SJSA1 (cell line): ENCODE measurements at regions not wholly inside any gene's neighbourhood (a gene's known extent, or its start where the extent isn't known, plus 50 kb on each side); places are given as distances from the start of the nearest gene placed in this dataset.

Experiments
- DNase-seq, 2 experiments: peaks; one replicate each; pipeline ENCODE4 v3.0.0-alpha.2; 2015 to 2020; ENCODE audit warnings: low spot score in 2 of 2, low read depth in 1 of 2
- H3K27ac ChIP-seq: fragments of 250-450 bp; sonication (Bioruptor Pico); 2 replicates; pipeline ENCODE4 v1.5.1; 2020; ENCODE audit warnings: mild to moderate bottlenecking, moderate library complexity
- H3K27me3 ChIP-seq: fragments of 250-450 bp; sonication (Bioruptor Pico); replicated peaks from 2 replicates; pipeline ENCODE4 v1.5.1; 2020; ENCODE audit warnings: mild to moderate bottlenecking, moderate library complexity
- H3K36me3 ChIP-seq: fragments of 250-450 bp; sonication (Bioruptor Pico); 2 replicates; pipeline ENCODE4 v1.5.1; 2020; ENCODE audit warnings: mild to moderate bottlenecking
- H3K4me1 ChIP-seq: fragments of 250-450 bp; sonication (Bioruptor Pico); replicated peaks from 2 replicates; pipeline ENCODE4 v1.6.1; 2021; ENCODE audit warnings: mild to moderate bottlenecking
- H3K4me3 ChIP-seq: fragments of 250-450 bp; sonication (Bioruptor Pico); 2 replicates; pipeline ENCODE4 v1.5.1; 2020; ENCODE audit warnings: mild to moderate bottlenecking
- H3K9me3 ChIP-seq: fragments of 250-450 bp; sonication (Bioruptor Pico); replicated peaks from 2 replicates; pipeline ENCODE4 v1.5.1; 2020; ENCODE audit warnings: mild to moderate bottlenecking

DNA sequence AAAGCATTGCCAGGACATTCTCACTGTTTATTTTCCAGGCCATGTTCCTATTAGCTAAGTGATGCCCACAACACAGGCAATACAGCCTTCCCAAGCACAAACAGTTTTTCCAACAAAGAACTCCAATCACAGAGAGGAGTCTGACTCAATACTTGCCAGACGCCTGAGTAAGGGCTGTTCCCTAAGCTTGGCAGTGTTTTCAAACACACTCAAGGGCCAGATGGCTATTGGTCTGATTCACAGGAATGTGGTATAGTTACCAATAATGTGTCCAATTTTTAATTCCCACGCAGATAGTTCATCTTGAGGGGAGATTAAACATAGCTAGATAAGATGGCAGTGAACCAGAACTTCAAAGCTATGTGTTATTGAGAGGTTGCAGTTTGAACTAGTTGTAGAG, 381.0 kb downstream of the SNAPC1 start:
- H3K4me1 ChIP-seq, result no peaks in the 10 kb centered on the region
- no peaks in the 10 kb centered on the region for H3K27me3 ChIP-seq
- no peak for DNase-seq
- no peaks in the 10 kb centered on the region for H3K36me3 ChIP-seq
- no peak overlapping the region for H3K4me3 ChIP-seq
- no peak overlapping the region for H3K27ac ChIP-seq
- no peaks in the 10 kb centered on the region for H3K9me3 ChIP-seq

DNA sequence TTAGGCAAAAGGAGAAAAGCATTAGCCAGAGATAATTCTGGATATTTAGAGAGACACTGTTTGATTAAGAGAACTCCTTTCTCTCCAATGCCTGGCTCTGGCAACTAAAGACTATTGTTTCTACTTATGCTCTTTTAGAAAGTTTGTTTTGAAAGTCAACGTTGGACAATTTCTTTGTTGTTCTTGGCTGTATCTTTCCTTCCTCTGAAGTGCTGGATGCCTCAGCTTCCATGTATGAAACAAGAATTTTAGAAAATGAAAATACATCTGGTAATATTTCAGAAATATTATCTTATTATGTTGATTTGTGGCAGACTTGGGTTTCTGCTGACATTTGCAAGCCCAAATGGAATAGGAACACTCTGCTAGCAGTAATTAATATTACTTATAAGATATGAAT, 382.6 kb downstream of the SNAPC1 start:
- DNase-seq, result no peak

DNA sequence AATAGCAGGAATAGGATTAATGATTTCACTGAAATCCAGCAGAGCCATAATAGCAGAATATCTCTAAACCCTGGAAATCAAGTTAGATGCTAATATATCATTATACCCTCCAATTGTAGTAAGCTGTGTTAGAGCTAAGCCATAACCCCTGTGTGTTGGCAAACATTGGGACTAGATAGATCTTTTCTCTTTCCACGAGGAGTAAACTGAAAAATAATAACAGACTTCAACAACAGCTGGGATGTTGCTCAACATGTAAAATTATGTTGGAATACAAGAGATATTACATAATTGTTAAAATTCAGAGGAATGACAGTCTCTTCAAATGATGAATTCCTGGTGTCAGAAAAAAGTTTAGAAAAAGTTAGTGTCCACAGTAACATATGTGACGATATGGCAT, 383.8 kb downstream of the SNAPC1 start:
- no peak for DNase-seq

More for the DNA sequence above, 382.6 kb downstream of the SNAPC1 start:
- no peaks in the 10 kb centered on the region for H3K36me3 ChIP-seq
- no peak overlapping the region for H3K4me3 ChIP-seq
- no peaks in the 10 kb centered on the region for H3K9me3 ChIP-seq
- no peaks in the 10 kb centered on the region for H3K27me3 ChIP-seq
- H3K4me1 ChIP-seq, result no peaks in the 10 kb centered on the region
- no peak overlapping the region for H3K27ac ChIP-seq

DNA sequence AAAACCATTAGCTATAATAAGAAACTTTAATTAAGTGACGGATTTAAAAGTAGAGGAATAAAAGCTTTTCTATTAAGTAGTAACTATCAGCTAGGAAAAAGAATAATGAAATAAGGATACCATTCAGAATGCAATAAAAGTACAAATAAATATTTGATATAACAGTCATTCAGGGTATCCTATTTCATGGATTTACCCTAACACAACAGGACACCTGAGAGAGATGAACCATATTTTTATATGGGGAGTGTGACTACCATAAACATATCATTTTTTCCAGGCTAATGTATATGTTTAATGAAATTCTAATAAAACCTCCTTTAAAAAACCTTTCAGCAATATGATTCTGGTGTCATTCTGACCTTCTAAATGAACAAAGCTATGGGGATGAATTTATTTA, 393.8 kb downstream of the SNAPC1 start:
- Histone ChIP-seq H3K4me3 (no peak overlapping the region), H3K27me3 (no peaks in the 10 kb centered on the region), H3K4me1 (no peaks in the 10 kb centered on the region), H3K9me3 (no peaks in the 10 kb centered on the region), H3K36me3 (no peaks in the 10 kb centered on the region), H3K27ac (no peak overlapping the region)
- no peak for DNase-seq

More for the DNA sequence above, 383.8 kb downstream of the SNAPC1 start:
- no peaks in the 10 kb centered on the region for H3K36me3 ChIP-seq
- no peak overlapping the region for H3K4me3 ChIP-seq
- no peaks in the 10 kb centered on the region for H3K4me1 ChIP-seq
- H3K27ac ChIP-seq, result no peak overlapping the region
- H3K9me3 ChIP-seq, result no peaks in the 10 kb centered on the region
- no peaks in the 10 kb centered on the region for H3K27me3 ChIP-seq

DNA sequence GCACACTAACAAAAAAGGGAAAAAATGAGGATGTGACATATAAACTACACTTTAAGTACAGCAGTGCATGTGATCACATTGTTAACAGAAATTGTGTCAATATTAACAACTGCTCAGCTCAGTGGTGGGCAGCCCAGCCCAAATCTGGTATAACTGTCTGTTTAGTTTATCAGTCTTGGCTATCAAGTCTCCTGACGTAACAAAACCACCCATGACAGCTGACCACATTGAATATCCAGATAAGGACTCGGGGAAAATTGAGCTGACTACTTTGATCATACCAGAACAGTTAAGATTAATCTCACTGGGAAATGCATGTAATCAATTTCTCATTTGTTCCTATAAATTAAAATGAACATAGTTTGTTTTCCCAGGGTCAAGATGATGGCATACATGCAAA, 396.6 kb downstream of the SNAPC1 start:
- no peaks in the 10 kb centered on the region for H3K27me3 ChIP-seq
- no peak overlapping the region for H3K27ac ChIP-seq
- no peaks in the 10 kb centered on the region for H3K9me3 ChIP-seq
- no peak for DNase-seq
- H3K4me3 ChIP-seq, result no peak overlapping the region
- H3K4me1 ChIP-seq, result no peaks in the 10 kb centered on the region
- no peaks in the 10 kb centered on the region for H3K36me3 ChIP-seq

DNA sequence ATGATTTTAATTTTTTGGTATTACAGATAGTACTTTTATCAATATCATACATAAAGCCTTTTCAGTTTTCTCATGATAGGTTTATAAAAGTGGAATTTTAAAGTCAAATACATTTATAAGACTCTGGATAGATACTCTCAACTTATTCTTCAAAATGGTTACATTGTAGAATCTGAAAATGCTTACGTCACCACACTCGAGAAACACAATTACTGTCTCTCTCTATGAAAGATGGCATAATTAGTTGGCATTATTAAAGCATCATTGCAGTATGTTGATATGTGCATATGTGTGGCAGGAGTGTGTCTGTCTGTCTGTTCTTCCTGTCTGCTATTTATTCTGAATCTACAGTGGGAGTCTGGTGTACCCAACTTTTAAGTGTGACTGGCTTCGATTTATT, 397.1 kb downstream of the SNAPC1 start:
- H3K4me1 ChIP-seq, result no peaks in the 10 kb centered on the region
- no peak overlapping the region for H3K27ac ChIP-seq
- DNase-seq, result no peak
- H3K27me3 ChIP-seq, result no peaks in the 10 kb centered on the region
- no peaks in the 10 kb centered on the region for H3K9me3 ChIP-seq
- H3K36me3 ChIP-seq, result no peaks in the 10 kb centered on the region
- no peak overlapping the region for H3K4me3 ChIP-seq

DNA sequence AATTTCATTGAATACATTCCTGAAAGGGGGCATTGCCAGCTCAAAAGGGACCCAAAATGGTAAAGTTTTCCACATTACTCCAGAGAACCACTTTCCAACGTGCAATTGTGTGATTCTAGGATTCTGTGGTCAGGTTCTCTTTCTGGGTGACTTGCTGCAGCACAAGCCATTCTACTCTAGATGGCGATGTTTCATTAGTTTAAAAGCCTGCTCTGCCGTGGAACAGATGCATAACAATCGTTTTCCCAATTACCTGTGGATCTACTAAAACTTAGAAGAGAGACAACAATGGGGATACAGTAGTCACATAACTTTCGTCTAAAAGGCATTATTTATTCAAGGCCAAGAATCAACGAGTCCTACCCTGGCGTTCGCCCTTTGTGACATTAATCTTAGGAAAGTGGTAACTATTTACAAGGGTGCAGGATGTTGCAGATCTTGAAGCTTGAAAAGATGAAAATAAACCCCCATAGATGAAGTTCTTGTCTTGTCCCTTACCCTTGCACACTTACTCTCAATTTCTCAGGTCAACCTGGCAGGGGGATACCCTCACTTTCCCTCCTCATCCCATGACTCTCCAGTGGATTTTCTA, 400.9 kb downstream of the SNAPC1 start:
- Histone ChIP-seq H3K4me1 (no peaks in the 10 kb centered on the region), H3K27me3 (no peaks in the 10 kb centered on the region), H3K27ac (no peak overlapping the region), H3K9me3 (no peaks in the 10 kb centered on the region), H3K4me3 (no peak overlapping the region), H3K36me3 (no peaks in the 10 kb centered on the region)
- DNase-seq, result peak in 1 of 2 experiments; percentile 14

DNA sequence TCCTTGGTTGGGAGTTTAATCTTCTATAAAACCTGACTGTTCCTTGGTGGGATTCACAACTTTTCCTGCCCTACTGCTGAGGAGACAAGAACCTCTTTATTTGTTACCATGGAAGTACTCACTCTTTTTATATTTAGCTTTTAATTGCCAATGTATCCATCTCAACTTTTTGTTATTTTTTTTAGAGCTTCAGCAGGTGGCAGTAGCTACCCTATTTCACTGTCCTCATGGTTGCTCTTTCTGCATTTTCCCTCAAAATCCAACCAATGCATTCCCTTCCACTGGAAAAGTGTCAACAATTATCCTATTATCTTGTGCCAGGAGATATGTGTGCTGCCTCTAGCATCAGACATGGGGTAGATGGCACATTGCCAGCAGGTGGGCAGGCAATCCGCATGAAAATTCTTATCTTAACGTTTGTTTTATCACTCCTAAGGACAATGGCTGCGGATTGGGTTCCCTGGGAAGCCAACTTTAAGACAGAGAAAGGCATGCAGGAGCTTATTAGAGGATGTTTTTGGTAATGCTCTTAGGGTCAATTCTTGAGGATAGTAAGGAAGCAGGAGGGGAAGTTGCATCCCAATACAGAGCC, 406.4 kb downstream of the SNAPC1 start:
- Histone ChIP-seq H3K9me3 (no peaks in the 10 kb centered on the region; the same call in 1 of the 2 replicates), H3K27me3 (no peaks in the 10 kb centered on the region), H3K27ac (no peak overlapping the region), H3K4me3 (no peak overlapping the region), H3K4me1 (no peaks in the 10 kb centered on the region), H3K36me3 (no peaks in the 10 kb centered on the region)
- DNase-seq, result no peak

DNA sequence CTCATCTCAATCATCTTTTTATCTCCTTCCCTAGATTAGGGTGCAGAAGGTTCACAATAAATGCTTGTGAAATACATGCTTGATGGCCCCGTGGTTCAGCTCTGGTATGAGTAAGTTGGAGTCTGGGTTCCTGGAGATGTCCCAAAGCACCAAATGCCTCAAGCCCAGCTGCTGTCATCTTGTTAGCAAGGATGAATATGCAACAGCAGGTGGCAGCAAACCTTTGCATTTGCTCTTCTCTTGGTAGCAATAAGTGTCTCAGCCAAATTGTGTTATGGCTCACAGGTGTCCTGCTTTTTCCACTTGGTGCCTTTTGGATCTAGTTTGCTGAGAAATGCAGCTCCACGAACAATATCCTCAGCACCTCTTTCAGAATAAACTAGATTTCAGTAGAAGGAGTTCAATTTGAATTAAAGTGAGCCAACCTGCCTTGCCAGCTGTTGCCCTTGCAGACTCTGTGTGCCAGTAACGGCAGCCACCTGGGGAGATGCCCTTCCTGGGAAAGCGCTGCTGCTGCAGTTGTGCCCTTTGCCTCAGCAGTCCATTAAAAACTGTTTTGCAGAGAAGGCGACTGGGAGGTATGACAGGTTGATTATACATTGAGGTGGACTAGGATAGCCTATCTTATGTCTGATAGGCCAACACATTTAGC, 417.3 kb downstream of the SNAPC1 start:
- no peaks in the 10 kb centered on the region for H3K36me3 ChIP-seq
- H3K27ac ChIP-seq, result no peak overlapping the region
- no peak overlapping the region for H3K4me3 ChIP-seq
- H3K9me3 ChIP-seq, result no peaks in the 10 kb centered on the region
- H3K27me3 ChIP-seq, result no peaks in the 10 kb centered on the region
- no peaks in the 10 kb centered on the region for H3K4me1 ChIP-seq
- no peak for DNase-seq

DNA sequence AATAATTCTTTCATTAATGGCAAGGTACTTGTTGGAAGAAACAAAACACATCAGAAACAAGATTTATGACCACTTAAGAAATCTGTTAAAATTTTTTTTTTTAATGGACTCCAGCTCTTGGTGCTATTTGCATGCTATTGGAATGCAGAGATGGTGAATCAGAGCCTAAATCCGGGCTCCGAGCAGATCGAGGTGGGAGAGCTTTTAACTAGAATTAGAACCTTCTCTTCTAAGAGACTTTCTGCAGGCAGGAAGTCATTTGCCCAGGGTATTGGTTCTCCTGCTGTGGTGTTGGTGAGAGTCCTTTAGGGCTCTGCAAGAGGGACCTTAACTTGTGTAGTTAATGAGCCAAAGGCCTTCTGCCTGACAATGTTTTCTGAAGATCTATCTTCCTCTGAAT, 419.4 kb downstream of the SNAPC1 start:
- Histone ChIP-seq H3K27me3 (no peaks in the 10 kb centered on the region), H3K27ac (no peak overlapping the region)
- no peak for DNase-seq

DNA sequence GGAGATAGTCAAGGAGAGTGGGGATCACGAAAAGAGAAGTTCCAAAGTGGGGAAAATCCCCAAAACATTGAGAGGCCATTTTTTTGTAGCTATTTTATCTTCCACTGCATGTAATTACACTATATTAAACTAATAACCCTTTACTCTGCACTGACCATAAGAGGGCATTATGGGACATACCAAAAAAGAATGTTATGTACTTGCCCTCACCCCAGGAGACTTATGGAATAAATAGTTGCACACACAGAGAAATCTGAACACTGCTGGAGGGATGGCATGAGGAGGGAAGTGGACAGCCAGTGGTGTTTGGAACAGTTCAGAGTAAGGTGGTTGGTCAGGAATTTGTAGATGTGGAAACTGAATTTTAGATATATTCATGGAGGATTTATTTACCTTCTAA, 422.9 kb downstream of the SNAPC1 start:
- Histone ChIP-seq H3K9me3 (no peaks in the 10 kb centered on the region), H3K4me1 (no peaks in the 10 kb centered on the region), H3K27me3 (no peaks in the 10 kb centered on the region), H3K36me3 (no peaks in the 10 kb centered on the region), H3K27ac (no peak overlapping the region), H3K4me3 (no peak overlapping the region)
- DNase-seq, result no peak

More for the DNA sequence above, 419.4 kb downstream of the SNAPC1 start:
- H3K4me1 ChIP-seq, result no peaks in the 10 kb centered on the region
- H3K4me3 ChIP-seq, result no peak overlapping the region
- H3K36me3 ChIP-seq, result no peaks in the 10 kb centered on the region
- H3K9me3 ChIP-seq, result no peaks in the 10 kb centered on the region

DNA sequence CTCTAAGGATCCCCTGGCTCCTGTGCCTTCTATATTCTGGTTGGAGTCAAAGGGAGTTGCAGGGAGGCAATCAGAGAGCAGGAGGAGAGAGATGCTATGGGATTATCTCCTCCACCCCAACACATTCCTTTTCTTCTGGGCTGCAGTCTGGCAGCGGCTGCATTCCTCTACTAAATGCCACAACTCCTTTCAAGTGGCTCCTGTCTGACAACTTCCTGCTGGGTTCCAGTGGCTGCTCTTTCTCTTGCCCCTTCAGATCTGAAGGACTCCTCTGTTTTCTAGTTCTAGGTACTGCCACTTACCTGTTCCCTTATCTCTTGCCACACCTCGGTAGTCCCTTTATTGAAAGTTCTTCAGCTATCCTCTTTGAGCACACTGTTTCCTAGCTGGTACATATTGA, 425.0 kb downstream of the SNAPC1 start:
- Histone ChIP-seq H3K9me3 (no peaks in the 10 kb centered on the region), H3K4me3 (no peak overlapping the region), H3K27ac (no peak overlapping the region), H3K4me1 (no peaks in the 10 kb centered on the region), H3K27me3 (no peaks in the 10 kb centered on the region), H3K36me3 (no peaks in the 10 kb centered on the region)
- no peak for DNase-seq

DNA sequence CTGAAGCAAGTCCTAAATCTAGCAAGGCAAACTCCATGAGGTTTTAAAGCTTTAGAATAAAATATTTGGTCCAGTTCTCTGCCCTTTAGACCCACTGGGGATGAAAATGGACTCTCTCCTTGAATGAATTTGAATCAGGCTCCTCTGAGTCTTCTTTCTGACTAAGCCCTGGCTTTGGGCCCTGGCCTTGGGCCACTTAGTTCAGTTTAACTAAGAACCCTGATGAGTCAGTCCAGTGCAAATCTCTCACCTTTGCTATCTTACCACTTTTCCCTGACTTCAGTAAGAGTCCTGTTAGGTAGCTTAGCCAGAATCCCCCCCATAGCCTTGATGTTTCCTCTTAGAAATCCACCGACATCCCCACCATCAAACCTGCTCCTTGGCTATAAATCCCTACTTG, 427.5 kb downstream of the SNAPC1 start:
- Histone ChIP-seq H3K27ac (no peak overlapping the region), H3K9me3 (no peaks in the 10 kb centered on the region), H3K36me3 (no peaks in the 10 kb centered on the region), H3K4me1 (no peaks in the 10 kb centered on the region), H3K4me3 (no peak overlapping the region), H3K27me3 (no peaks in the 10 kb centered on the region)
- no peak for DNase-seq

DNA sequence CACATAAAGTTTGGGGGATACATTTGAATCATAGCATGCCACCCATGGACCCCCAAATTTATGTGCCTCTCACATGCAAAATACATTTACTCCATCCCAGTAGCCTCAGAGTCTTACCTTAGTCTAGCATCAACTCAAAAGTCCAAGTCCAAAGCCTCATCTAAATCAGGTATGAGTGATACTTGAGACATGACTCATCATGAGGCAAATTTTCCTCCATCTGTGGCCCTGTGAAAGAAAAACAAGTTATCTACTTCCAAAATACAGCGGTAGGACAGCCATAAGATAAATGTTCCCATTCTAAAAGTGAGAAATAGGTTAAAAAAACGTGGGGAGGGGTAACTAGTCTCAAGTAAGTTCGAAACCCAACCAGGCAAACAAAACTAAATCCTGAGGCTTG, 444.2 kb downstream of the SNAPC1 start:
- peaks cover 5% of the 10 kb centered on the region for H3K4me1 ChIP-seq
- no peak overlapping the region for H3K4me3 ChIP-seq
- no peaks in the 10 kb centered on the region for H3K36me3 ChIP-seq
- no peaks in the 10 kb centered on the region for H3K9me3 ChIP-seq
- H3K27ac ChIP-seq, result no peak overlapping the region
- no peaks in the 10 kb centered on the region for H3K27me3 ChIP-seq
- no peak for DNase-seq
